Parathyroid adenoma (tissue), 2 donors: ENCODE measurements at regions not wholly inside any gene's neighbourhood (a gene's known extent, or its start where the extent isn't known, plus 50 kb on each side); places are given as distances from the start of the nearest gene placed in this dataset.

Source experiments
- H2AFZ ChIP-seq: fragments of 300-600 bp; sonication (generic); one replicate; pipeline ENCODE4 v1.7.0; 2017; ENCODE audit warnings: antibody characterized with exemption, mild to moderate bottlenecking
- H3K27ac ChIP-seq: fragments of 300-600 bp; sonication (generic); one replicate; pipeline ENCODE4 v1.7.0; 2017
- H3K27me3 ChIP-seq: fragments of 300-600 bp; sonication (generic); one replicate; pipeline ENCODE4 v1.7.0; 2017; ENCODE audit warnings: low read length; ENCODE audit not compliant: control insufficient read depth, insufficient read depth
- H3K36me3 ChIP-seq: fragments of 300-600 bp; sonication (generic); one replicate; pipeline ENCODE4 v1.7.0; 2017; ENCODE audit warnings: low read length; ENCODE audit not compliant: control insufficient read depth, insufficient read depth
- H3K4me1 ChIP-seq: fragments of 300-600 bp; sonication (generic); one replicate; pipeline ENCODE4 v1.7.0; 2017; ENCODE audit warnings: control low read depth
- H3K4me2 ChIP-seq: fragments of 300-600 bp; sonication (generic); one replicate; pipeline ENCODE4 v1.7.0; 2017; ENCODE audit warnings: low read length
- H3K4me3 ChIP-seq: fragments of 300-600 bp; sonication (generic); one replicate; pipeline ENCODE4 v1.7.0; 2017; ENCODE audit warnings: low read depth, low read length
- H3K79me2 ChIP-seq: fragments of 300-600 bp; sonication (generic); one replicate; pipeline ENCODE4 v1.7.0; 2017; ENCODE audit warnings: control low read depth
- H3K9ac ChIP-seq: fragments of 300-600 bp; sonication (generic); one replicate; pipeline ENCODE4 v1.7.0; 2017; ENCODE audit warnings: mild to moderate bottlenecking
- H3K9me3 ChIP-seq: fragments of 300-600 bp; sonication (generic); one replicate; pipeline ENCODE4 v1.7.0; 2017; ENCODE audit warnings: low read length; ENCODE audit not compliant: control insufficient read depth
- CTCF ChIP-seq: fragments of 300-600 bp; sonication (generic); IDR thresholded peaks from one replicate; pipeline ENCODE4 v1.7.0; 2017; ENCODE audit warnings: antibody characterized with exemption, mild to moderate bottlenecking
- donor health status: primary hyperparathyroidism.

GRCh38 chr15:95600367-95600766, 730.1 kb upstream of the NR2F2 start:
- Histone ChIP-seq H3K36me3 (no peaks in the 10 kb centered on the region), H3K4me1 (no peaks in the 10 kb centered on the region), H3K27me3 (no peaks in the 10 kb centered on the region), H3K4me2 (no peak overlapping the region), H3K4me3 (no peak overlapping the region), H3K79me2 (no peaks in the 10 kb centered on the region), H3K9ac (no peak overlapping the region), H3K9me3 (no peaks in the 10 kb centered on the region), H2AFZ (no peak overlapping the region), H3K27ac (no peak overlapping the region)
- no peak for TF ChIP-seq CTCF

GRCh38 chr15:95600884-95601283, 729.6 kb upstream of the NR2F2 start:
- Histone ChIP-seq H3K4me3 (no peak overlapping the region), H3K79me2 (no peaks in the 10 kb centered on the region), H2AFZ (no peak overlapping the region), H3K27ac (no peak overlapping the region), H3K9me3 (no peaks in the 10 kb centered on the region), H3K27me3 (no peaks in the 10 kb centered on the region), H3K9ac (no peak overlapping the region), H3K36me3 (no peaks in the 10 kb centered on the region), H3K4me1 (no peaks in the 10 kb centered on the region), H3K4me2 (no peak overlapping the region)
- no peak for TF ChIP-seq CTCF

GRCh38 chr15:95601525-95601924, 729.0 kb upstream of the NR2F2 start:
- H3K36me3 ChIP-seq: no peaks in the 10 kb centered on the region
- H3K27me3 ChIP-seq: no peaks in the 10 kb centered on the region
- no peak overlapping the region for H3K4me3 ChIP-seq
- no peak for TF ChIP-seq CTCF
- H3K9me3 ChIP-seq: no peaks in the 10 kb centered on the region
- H2AFZ ChIP-seq: no peak overlapping the region
- H3K27ac ChIP-seq: no peak overlapping the region
- H3K4me2 ChIP-seq: no peak overlapping the region
- no peaks in the 10 kb centered on the region for H3K79me2 ChIP-seq
- no peaks in the 10 kb centered on the region for H3K4me1 ChIP-seq
- H3K9ac ChIP-seq: no peak overlapping the region

GRCh38 chr15:95603802-95604201, 726.7 kb upstream of the NR2F2 start:
- no peaks in the 10 kb centered on the region for H3K79me2 ChIP-seq
- no peak for TF ChIP-seq CTCF
- no peak overlapping the region for H2AFZ ChIP-seq
- H3K4me2 ChIP-seq: no peak overlapping the region
- H3K27ac ChIP-seq: no peak overlapping the region
- no peak overlapping the region for H3K4me3 ChIP-seq
- H3K4me1 ChIP-seq: no peaks in the 10 kb centered on the region
- no peak overlapping the region for H3K9ac ChIP-seq
- H3K27me3 ChIP-seq: no peaks in the 10 kb centered on the region
- no peaks in the 10 kb centered on the region for H3K9me3 ChIP-seq
- H3K36me3 ChIP-seq: no peaks in the 10 kb centered on the region

- Histone ChIP-seq H3K27ac (no peak overlapping the region), H3K79me2 (no peaks in the 10 kb centered on the region), H3K9me3 (no peaks in the 10 kb centered on the region), H2AFZ (no peak overlapping the region), H3K4me1 (no peaks in the 10 kb centered on the region), H3K36me3 (no peaks in the 10 kb centered on the region), H3K4me3 (no peak overlapping the region), H3K27me3 (no peaks in the 10 kb centered on the region), H3K9ac (no peak overlapping the region), H3K4me2 (no peak overlapping the region)
- TF ChIP-seq CTCF: no peak
Observed at GRCh38 chr15:95604634-95605036, 725.9 kb upstream of the NR2F2 start.
